HepG2 (cell line): ENCODE measurements at regions not wholly inside any gene's neighbourhood (a gene's known extent, or its start where the extent isn't known, plus 50 kb on each side); places are given as distances from the start of the nearest gene placed in this dataset.
A peak's percentile ranks its signal among the peaks of the same experiment; 100 is the strongest.

Experiments
- FOXK1 ChIP-seq: sonication (generic); formaldehyde crosslinking; IDR thresholded peaks from 2 replicates; pipeline ENCODE4 v1.4.0; 2020; ENCODE audit warnings: low read depth, missing genetic modification reagents, borderline replicate concordance
- HOXA9 ChIP-seq: sonication (generic); formaldehyde crosslinking; IDR thresholded peaks from 2 replicates; pipeline ENCODE4 v1.8.1; 2022; ENCODE audit warnings: missing genetic modification reagents, mild to moderate bottlenecking, moderate library complexity, borderline replicate concordance
- KAT8 ChIP-seq: IDR thresholded peaks from 2 replicates; pipeline ENCODE4 v1.6.1; 2016; ENCODE audit warnings: missing genetic modification reagents, missing compliant biosample characterization
- KLF13 ChIP-seq: sonication (generic); formaldehyde crosslinking; IDR thresholded peaks from 2 replicates; pipeline ENCODE4 v1.4.0; 2020; ENCODE audit warnings: mild to moderate bottlenecking, missing genetic modification reagents
- MEIS1 ChIP-seq: sonication (generic); formaldehyde crosslinking; IDR thresholded peaks from 2 replicates; pipeline ENCODE4 v1.9.0; 2021; ENCODE audit warnings: mild to moderate bottlenecking, missing genetic modification reagents, moderate library complexity, borderline replicate concordance
- MLX ChIP-seq: IDR thresholded peaks from 2 replicates; pipeline ENCODE4 v1.6.1; 2016
- RBFOX2 ChIP-seq: fragments of 200-400 bp; formaldehyde crosslinking; IDR thresholded peaks from 2 replicates; pipeline ENCODE4 v1.6.1; 2017; ENCODE audit warnings: low read depth, mild to moderate bottlenecking, low read length
- SMAD3 ChIP-seq: sonication (generic); formaldehyde crosslinking; IDR thresholded peaks from 2 replicates; pipeline ENCODE4 v1.4.0; 2020; ENCODE audit warnings: missing genetic modification reagents
- THYN1 ChIP-seq: sonication (generic); formaldehyde crosslinking; IDR thresholded peaks from 2 replicates; pipeline ENCODE4 v1.8.1; 2023; ENCODE audit warnings: low read depth, mild to moderate bottlenecking, moderate library complexity, missing genetic modification reagents, borderline replicate concordance
- ZFY ChIP-seq: sonication (generic); formaldehyde crosslinking; IDR thresholded peaks from 2 replicates; pipeline ENCODE4 v1.4.0; 2020; ENCODE audit warnings: missing genetic modification reagents
- ZNF142 ChIP-seq: sonication (generic); formaldehyde crosslinking; IDR thresholded peaks from 2 replicates; pipeline ENCODE4 v1.4.0; 2020; ENCODE audit warnings: missing genetic modification reagents
- ZNF362 ChIP-seq: sonication (generic); formaldehyde crosslinking; IDR thresholded peaks from 2 replicates; pipeline ENCODE4 v1.4.0; 2020; ENCODE audit warnings: missing genetic modification reagents, mild to moderate bottlenecking, borderline replicate concordance
- ZNF563 ChIP-seq: sonication (generic); formaldehyde crosslinking; IDR thresholded peaks from 2 replicates; pipeline ENCODE4 v1.8.0; 2022; ENCODE audit warnings: mild to moderate bottlenecking, moderate library complexity, missing genetic modification reagents
- ZSCAN30 ChIP-seq: sonication (generic); formaldehyde crosslinking; IDR thresholded peaks from 2 replicates; pipeline ENCODE4 v1.5.0; 2020; ENCODE audit warnings: mild to moderate bottlenecking, missing genetic modification reagents
- TF ChIP-seq, protein P1 (sequence below): sonication (generic); formaldehyde crosslinking; IDR thresholded peaks from 2 replicates; pipeline ENCODE4 v1.8.1; 2023; ENCODE audit warnings: missing genetic modification reagents, mild to moderate bottlenecking, borderline replicate concordance
- TF ChIP-seq, protein P2 (sequence below): IDR thresholded peaks from 2 replicates; pipeline ENCODE4 v1.6.1; 2016; ENCODE audit warnings: mild to moderate bottlenecking, missing biosample characterization, missing genetic modification reagents

DNA sequence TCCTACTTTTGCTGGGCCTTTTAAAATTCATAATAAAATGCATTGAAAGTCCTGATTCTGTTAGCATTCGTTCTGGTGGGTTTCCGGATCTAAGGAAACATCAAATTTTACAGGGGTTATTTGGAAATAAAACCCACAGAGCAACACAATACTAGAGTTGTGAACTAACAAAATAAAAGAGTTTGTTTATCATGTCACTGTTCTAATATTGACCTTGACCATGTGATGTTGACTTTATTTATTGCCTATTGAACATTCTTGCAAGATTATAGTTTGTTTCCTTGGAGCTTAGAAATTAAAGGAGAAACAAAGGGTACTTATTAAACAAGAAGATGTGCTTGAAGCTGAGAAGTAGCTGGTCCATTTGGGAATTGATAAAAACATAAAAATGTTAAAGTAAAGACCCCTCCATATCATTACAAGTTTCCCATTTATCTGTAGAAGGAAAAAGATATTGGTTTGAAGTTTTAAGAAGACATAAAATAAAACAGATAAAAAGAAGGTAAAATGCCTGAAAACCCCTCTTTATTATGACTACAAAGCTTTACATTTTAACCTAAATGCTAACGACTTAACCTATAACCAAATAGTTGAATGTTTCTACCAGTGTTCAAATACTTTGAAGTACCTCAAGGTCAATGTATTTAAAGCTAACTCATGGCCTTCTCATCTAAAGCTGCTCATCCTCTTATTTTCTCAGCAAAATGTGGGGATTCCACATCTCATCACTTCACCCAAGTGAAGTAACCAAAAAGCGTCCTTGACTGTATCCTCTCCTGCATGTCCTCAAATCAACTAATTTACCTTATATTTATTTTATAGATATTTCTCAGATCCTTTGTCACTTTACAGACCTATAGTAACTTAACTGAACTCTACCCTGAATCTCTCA lies 179.6 kb downstream of the GASK1B start (continued):
- TF ChIP-seq MEIS1 (CRISPR knock-in tag) (no peak), ZNF142 (no peak), ZFY (CRISPR knock-in tag) (no peak), KAT8 (CRISPR knock-in tag) (0 out of 2 replicates have a peak, but pooled peaks have one; percentile 20), THYN1 (CRISPR knock-in tag) (no peak), ZNF362 (CRISPR knock-in tag) (no peak), ZSCAN30 (CRISPR knock-in tag) (no peak), KLF13 (CRISPR knock-in tag) (no peak), MLX (peak; percentile 58; the same call in 1 of the 2 replicates), SMAD3 (no peak), RBFOX2 (0 out of 2 replicates have a peak, but pooled peaks have one; percentile 32), FOXK1 (CRISPR knock-in tag) (0 out of 2 replicates have a peak, but pooled peaks have one; percentile 40), ZNF563 (CRISPR knock-in tag) (no peak), HOXA9 (no peak)
- TF ChIP-seq, protein P1, sequence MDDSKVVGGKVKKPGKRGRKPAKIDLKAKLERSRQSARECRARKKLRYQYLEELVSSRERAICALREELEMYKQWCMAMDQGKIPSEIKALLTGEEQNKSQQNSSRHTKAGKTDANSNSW (CRISPR knock-in tag): no peak
- TF ChIP-seq, protein P2, sequence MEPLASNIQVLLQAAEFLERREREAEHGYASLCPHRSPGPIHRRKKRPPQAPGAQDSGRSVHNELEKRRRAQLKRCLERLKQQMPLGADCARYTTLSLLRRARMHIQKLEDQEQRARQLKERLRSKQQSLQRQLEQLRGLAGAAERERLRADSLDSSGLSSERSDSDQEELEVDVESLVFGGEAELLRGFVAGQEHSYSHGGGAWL: no peak
